IPS DF 6.9 (cell line): ENCODE measurements at regions not wholly inside any gene's neighbourhood (a gene's known extent, or its start where the extent isn't known, plus 50 kb on each side); places are given as distances from the start of the nearest gene placed in this dataset.

Source experiments
- DNase-seq: peaks from one replicate; pipeline ENCODE4 v3.0.0-alpha.2; 2013; ENCODE audit warnings: low read depth, low spot score
- H3K27ac ChIP-seq: one replicate; pipeline ENCODE4 v1.5.1; 2013; ENCODE audit warnings: low read length, control low read depth
- H3K27me3 ChIP-seq: 2 replicates; pipeline ENCODE4 v1.6.1; 2013; ENCODE audit warnings: mild to moderate bottlenecking, low read length; ENCODE audit not compliant: control insufficient read depth, insufficient read depth
- H3K36me3 ChIP-seq: 2 replicates; pipeline ENCODE4 v1.6.1; 2013; ENCODE audit warnings: low read length; ENCODE audit not compliant: control insufficient read depth, insufficient read depth
- H3K4me1 ChIP-seq: 2 replicates; pipeline ENCODE4 v1.6.1; 2013; ENCODE audit warnings: low read length; ENCODE audit not compliant: control insufficient read depth, insufficient read depth
- H3K4me3 ChIP-seq: 2 replicates; pipeline ENCODE4 v1.5.1; 2013; ENCODE audit warnings: mild to moderate bottlenecking, low read length
- H3K9me3 ChIP-seq: 2 replicates; pipeline ENCODE4 v1.6.1; 2013; ENCODE audit warnings: low read length, inconsistent platforms; ENCODE audit not compliant: control insufficient read depth, insufficient read depth
- WGBS: extraction: QIAGEN DNeasy Blood & Tissue Kit; methylation state at CpG from one replicate; pipeline ENCODE4 v1.1.7; 2013; ENCODE audit warnings: mixed read lengths, missing lambda C conversion rate; ENCODE audit not compliant: insufficient read length, insufficient coverage; 5-methylcytosine and 5-hydroxymethylcytosine counted together

GRCh38 chr9:3732077-3733038 is 206.6 kb upstream of the RFX3 start:
- DNase-seq: peak; percentile 45
- WGBS: no CpG with 5 or more reads among the region's 7 CpGs
- Histone ChIP-seq H3K4me1 (no peaks in the 10 kb centered on the region; the same call in 1 of the 2 replicates), H3K27me3 (no peaks in the 10 kb centered on the region), H3K9me3 (no peaks in the 10 kb centered on the region), H3K4me3 (no peak overlapping the region), H3K27ac (no peak overlapping the region), H3K36me3 (no peaks in the 10 kb centered on the region)

GRCh38 chr9:3730511-3730922 is 204.7 kb upstream of the RFX3 start:
- no peak overlapping the region for H3K4me3 ChIP-seq
- no CpG with 5 or more reads among the region's 2 CpGs for WGBS

GRCh38 chr9:3721096-3721495 is 195.3 kb upstream of the RFX3 start:
- Histone ChIP-seq H3K9me3 (no peaks in the 10 kb centered on the region), H3K27ac (no peak overlapping the region), H3K36me3 (no peaks in the 10 kb centered on the region), H3K4me1 (no peaks in the 10 kb centered on the region), H3K27me3 (no peaks in the 10 kb centered on the region), H3K4me3 (no peak overlapping the region)
- DNase-seq: no peak

More at GRCh38 chr9:3730511-3730922, 204.7 kb upstream of the RFX3 start:
- H3K9me3 ChIP-seq: no peaks in the 10 kb centered on the region
- no peaks in the 10 kb centered on the region for H3K36me3 ChIP-seq
- H3K4me1 ChIP-seq: no peaks in the 10 kb centered on the region; the same call in 1 of the 2 replicates
- no peak overlapping the region for H3K27ac ChIP-seq
- DNase-seq: no peak
- H3K27me3 ChIP-seq: no peaks in the 10 kb centered on the region

DNA sequence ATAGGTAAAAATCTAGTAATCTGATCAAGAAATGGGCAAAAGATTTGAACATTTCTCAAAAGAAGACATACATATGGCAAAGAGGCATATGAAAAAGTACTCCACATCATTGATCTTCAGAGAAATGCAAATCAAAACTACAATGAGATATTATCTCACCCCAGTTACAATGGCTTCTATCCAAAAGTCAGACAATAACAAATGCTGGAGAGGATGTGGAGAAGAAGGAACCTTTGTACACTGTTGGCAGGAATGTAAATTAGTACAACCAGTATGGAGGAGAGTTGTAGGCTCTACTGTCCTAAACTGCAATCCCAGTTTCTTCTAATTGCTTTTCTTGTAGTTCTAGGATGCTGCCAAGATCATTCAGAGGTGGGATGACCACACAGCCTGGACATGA is 193.5 kb upstream of the RFX3 start:
- H3K27me3 ChIP-seq: no peaks in the 10 kb centered on the region
- no peaks in the 10 kb centered on the region for H3K4me1 ChIP-seq
- no peaks in the 10 kb centered on the region for H3K9me3 ChIP-seq
- no peak overlapping the region for H3K27ac ChIP-seq
- no peaks in the 10 kb centered on the region for H3K36me3 ChIP-seq
- DNase-seq: no peak
- no peak overlapping the region for H3K4me3 ChIP-seq

GRCh38 chr9:3716415-3716814 is 190.6 kb upstream of the RFX3 start:
- H3K9me3 ChIP-seq: no peaks in the 10 kb centered on the region
- WGBS: no CpG with 5 or more reads among the region's 2 CpGs
- H3K27me3 ChIP-seq: no peaks in the 10 kb centered on the region
- no peaks in the 10 kb centered on the region for H3K4me1 ChIP-seq
- no peak overlapping the region for H3K27ac ChIP-seq
- H3K4me3 ChIP-seq: no peak overlapping the region
- DNase-seq: no peak
- no peaks in the 10 kb centered on the region for H3K36me3 ChIP-seq

DNA sequence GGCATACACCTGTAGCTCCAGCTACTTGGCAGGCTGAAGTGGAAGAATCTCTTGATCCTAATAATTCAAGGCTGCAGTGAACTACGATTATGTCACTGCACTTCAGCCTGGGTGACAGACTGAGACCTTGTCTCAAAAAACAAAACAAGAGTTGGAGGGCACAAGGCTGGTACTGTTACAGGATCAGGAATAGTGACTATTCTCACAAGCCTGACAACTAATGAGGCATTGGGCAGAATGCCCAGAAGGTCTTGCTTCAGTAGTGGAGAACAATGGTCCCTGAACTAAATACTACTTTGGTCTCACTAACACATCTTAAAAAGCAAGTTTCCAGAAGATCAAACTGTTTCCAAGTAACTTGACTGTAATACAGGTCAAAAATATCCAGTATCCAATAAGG is 182.9 kb upstream of the RFX3 start:
- Histone ChIP-seq H3K9me3 (no peaks in the 10 kb centered on the region), H3K4me1 (no peaks in the 10 kb centered on the region), H3K27ac (no peak overlapping the region), H3K27me3 (no peaks in the 10 kb centered on the region), H3K36me3 (no peaks in the 10 kb centered on the region), H3K4me3 (no peak overlapping the region)
- DNase-seq: no peak
- no CpG with 5 or more reads among the region's 1 CpG for WGBS

GRCh38 chr9:3704890-3705289 is 179.1 kb upstream of the RFX3 start:
- Histone ChIP-seq H3K4me3 (no peak overlapping the region), H3K27ac (no peak overlapping the region), H3K9me3 (no peaks in the 10 kb centered on the region), H3K4me1 (no peaks in the 10 kb centered on the region), H3K36me3 (no peaks in the 10 kb centered on the region), H3K27me3 (no peaks in the 10 kb centered on the region)
- no CpG with 5 or more reads among the region's 2 CpGs for WGBS
- DNase-seq: no peak

- Histone ChIP-seq H3K4me3 (no peak overlapping the region), H3K27me3 (no peaks in the 10 kb centered on the region), H3K4me1 (peaks cover 2% of the 10 kb centered on the region; the same call in 1 of the 2 replicates), H3K27ac (no peak overlapping the region), H3K9me3 (no peaks in the 10 kb centered on the region), H3K36me3 (no peaks in the 10 kb centered on the region)
- WGBS: no CpG with 5 or more reads among the region's 2 CpGs
- DNase-seq: no peak
These were observed 175.0 kb upstream of the RFX3 start for GRCh38 chr9:3700772-3701171.

DNA sequence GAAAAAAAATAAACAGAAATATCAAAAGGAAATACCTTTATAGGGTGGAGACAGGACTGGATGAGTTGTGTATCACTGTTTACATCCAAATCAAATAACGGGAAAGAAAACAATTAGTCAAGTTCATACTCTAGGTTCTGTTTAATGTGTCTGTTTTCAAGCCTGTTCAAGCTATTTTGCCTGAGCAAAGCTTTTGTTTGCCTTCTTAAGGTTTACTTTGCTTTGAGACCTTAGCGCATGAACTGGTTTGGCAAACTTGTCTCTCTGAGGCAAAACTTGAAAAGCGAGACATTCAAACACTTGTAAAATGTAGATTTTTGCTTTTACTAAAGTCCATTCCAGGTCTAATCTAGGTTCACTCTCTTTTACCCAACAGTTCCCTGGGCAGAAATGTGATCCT is 174.1 kb upstream of the RFX3 start:
- no peak overlapping the region for H3K4me3 ChIP-seq
- no peak for DNase-seq
- WGBS: no CpG with 5 or more reads among the region's 3 CpGs

DNA sequence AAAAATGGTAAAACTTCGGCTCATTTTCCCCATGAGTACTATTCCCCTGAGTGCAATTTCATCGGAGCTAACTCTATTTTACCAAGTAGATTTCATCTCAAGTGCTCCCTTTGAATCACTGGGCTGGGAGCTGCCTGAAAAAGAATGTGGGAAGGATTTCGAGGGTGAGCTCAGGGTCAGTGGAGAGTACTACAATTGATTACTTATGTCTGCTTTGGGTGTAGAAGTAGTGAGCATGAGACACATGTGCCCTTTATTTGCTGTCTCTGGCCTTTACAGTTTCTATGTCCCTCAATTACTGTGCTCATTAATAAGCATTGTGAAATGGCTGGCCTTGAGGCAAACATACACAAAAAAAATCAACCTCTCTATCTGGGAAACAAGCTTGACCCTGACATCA is 172.7 kb upstream of the RFX3 start:
- no CpG with 5 or more reads among the region's 3 CpGs for WGBS
- Histone ChIP-seq H3K36me3 (no peaks in the 10 kb centered on the region), H3K27ac (no peak overlapping the region), H3K9me3 (no peaks in the 10 kb centered on the region), H3K4me3 (no peak overlapping the region), H3K27me3 (no peaks in the 10 kb centered on the region), H3K4me1 (peaks cover 2% of the 10 kb centered on the region; the same call in 1 of the 2 replicates)
- DNase-seq: no peak

More for the DNA sequence above, 174.1 kb upstream of the RFX3 start:
- peaks cover 2% of the 10 kb centered on the region; the same call in 1 of the 2 replicates for H3K4me1 ChIP-seq
- H3K36me3 ChIP-seq: no peaks in the 10 kb centered on the region
- H3K27ac ChIP-seq: no peak overlapping the region
- H3K27me3 ChIP-seq: no peaks in the 10 kb centered on the region
- H3K9me3 ChIP-seq: no peaks in the 10 kb centered on the region

- no peak overlapping the region for H3K4me3 ChIP-seq
- WGBS: no CpG with 5 or more reads among the region's 3 CpGs
- H3K4me1 ChIP-seq: peaks cover 2% of the 10 kb centered on the region; the same call in 1 of the 2 replicates
- no peaks in the 10 kb centered on the region for H3K36me3 ChIP-seq
- DNase-seq: no peak
- no peaks in the 10 kb centered on the region for H3K9me3 ChIP-seq
- H3K27ac ChIP-seq: no peak overlapping the region
- H3K27me3 ChIP-seq: no peaks in the 10 kb centered on the region
These were observed 172.3 kb upstream of the RFX3 start for GRCh38 chr9:3698076-3698475.
